ENCODE measurements at regions not wholly inside any gene's neighbourhood (a gene's known extent, or its start where the extent isn't known, plus 50 kb on each side); places are given as distances from the start of the nearest gene placed in this dataset.

DNA sequence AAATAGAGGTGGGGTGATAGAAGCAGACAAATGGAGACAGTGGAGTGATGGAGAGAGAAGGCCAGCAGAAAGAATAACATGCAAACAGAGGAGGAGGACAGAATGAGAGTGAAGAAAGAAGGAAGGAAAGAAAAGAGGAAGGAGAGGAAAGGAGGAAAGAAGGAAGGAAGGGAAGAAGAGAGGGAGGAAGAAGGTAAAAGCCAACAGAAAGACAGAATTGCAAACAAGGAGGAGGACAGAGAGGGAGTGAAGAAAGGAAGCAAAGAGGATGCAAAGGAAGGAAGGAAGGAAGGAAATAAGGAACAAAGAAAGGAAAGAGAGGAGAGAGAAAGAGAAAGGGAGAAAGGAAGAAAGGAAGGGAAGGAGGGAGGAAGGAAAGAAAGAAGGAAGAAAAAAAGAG is 444.0 kb downstream of the IRS1 start:
- Histone ChIP-seq H3K27ac (ENCODE audit: insufficient read length, low read depth, low read length) (no peak overlapping the region), H3K4ac (ENCODE audit: low read depth, low read length) (no peak overlapping the region), H2BK5ac (ENCODE audit: insufficient read length, low read length) (no peak overlapping the region), H3K27me3 (ENCODE audit: insufficient read depth, low read length) (no peaks in the 10 kb centered on the region), H2BK15ac (ENCODE audit: low read depth, low read length) (no peak overlapping the region), H2AFZ (ENCODE audit: low read length) (no peak overlapping the region), H2AK5ac (ENCODE audit: insufficient read length, low read length) (no peak overlapping the region), H3K9ac (ENCODE audit: extremely low read depth, insufficient read length, low read length) (no peak overlapping the region), H3K79me1 (ENCODE audit: insufficient read depth, low read depth, low read length, poor library complexity, severe bottlenecking) (no peaks in the 10 kb centered on the region), H4K20me1 (ENCODE audit: control insufficient read depth, insufficient read depth, insufficient read length) (no peaks in the 10 kb centered on the region), H3K56ac (ENCODE audit: insufficient read length, low read depth, low read length) (no peak overlapping the region), H2BK20ac (ENCODE audit: low read depth, low read length, poor library complexity, severe bottlenecking) (no peak overlapping the region), H3K18ac (ENCODE audit: insufficient read length, low read depth, low read length) (no peak overlapping the region), H3K79me2 (ENCODE audit: insufficient read depth, low read length) (no peaks in the 10 kb centered on the region), H4K91ac (ENCODE audit: insufficient read length, low read depth, low read length) (no peak overlapping the region), H3K23ac (ENCODE audit: insufficient read length, low read depth, low read length) (no peak overlapping the region), H3K4me2 (ENCODE audit: insufficient read depth, insufficient read length, low read length) (no peak overlapping the region), H4K5ac (ENCODE audit: insufficient read length, low read depth, low read length) (no peak overlapping the region), H3K4me1 (ENCODE audit: insufficient read depth, low read length) (0 out of 2 replicates have a peak, but pooled peaks cover 2% of the 10 kb centered on the region), H2BK120ac (ENCODE audit: low read depth, low read length, poor library complexity, severe bottlenecking) (no peak overlapping the region), H3T11ph (ENCODE audit: low read length) (no peak overlapping the region), H3K23me2 (ENCODE audit: insufficient read length, low read depth, low read length, poor library complexity, severe bottlenecking) (no peaks in the 10 kb centered on the region), H2BK12ac (ENCODE audit: insufficient read length, low read depth, low read length) (no peak overlapping the region), H4K8ac (replicated peaks; ENCODE audit: insufficient read length, low read depth, low read length) (no peak overlapping the region), H3K14ac (ENCODE audit: insufficient read depth, low read length) (no peak overlapping the region), H3K9me3 (ENCODE audit: control insufficient read depth, low read depth, low read length) (no peaks in the 10 kb centered on the region)
- no peak for DNase-seq
- Mint-ChIP-seq H3K27ac (peak overlapping the region in 1 of 3 experiments; percentile 14; a peak in 1 of 7 replicates), H3K36me3 (ENCODE audit: insufficient read depth in 1 of 3, low read depth in 3 of 3) (no peaks in the 10 kb centered on the region), H3K27me3 (ENCODE audit: low read depth) (no peaks in the 10 kb centered on the region; the same call in 1 of the 2 replicates), H3K9me3 (no peaks in the 10 kb centered on the region), H3K4me3 (no peak overlapping the region), H3K4me1 (peaks cover 3 to 9% of the 10 kb centered on the region in 2 experiments; a peak in 1 of 4 replicates)
- TF ChIP-seq, protein P1, sequence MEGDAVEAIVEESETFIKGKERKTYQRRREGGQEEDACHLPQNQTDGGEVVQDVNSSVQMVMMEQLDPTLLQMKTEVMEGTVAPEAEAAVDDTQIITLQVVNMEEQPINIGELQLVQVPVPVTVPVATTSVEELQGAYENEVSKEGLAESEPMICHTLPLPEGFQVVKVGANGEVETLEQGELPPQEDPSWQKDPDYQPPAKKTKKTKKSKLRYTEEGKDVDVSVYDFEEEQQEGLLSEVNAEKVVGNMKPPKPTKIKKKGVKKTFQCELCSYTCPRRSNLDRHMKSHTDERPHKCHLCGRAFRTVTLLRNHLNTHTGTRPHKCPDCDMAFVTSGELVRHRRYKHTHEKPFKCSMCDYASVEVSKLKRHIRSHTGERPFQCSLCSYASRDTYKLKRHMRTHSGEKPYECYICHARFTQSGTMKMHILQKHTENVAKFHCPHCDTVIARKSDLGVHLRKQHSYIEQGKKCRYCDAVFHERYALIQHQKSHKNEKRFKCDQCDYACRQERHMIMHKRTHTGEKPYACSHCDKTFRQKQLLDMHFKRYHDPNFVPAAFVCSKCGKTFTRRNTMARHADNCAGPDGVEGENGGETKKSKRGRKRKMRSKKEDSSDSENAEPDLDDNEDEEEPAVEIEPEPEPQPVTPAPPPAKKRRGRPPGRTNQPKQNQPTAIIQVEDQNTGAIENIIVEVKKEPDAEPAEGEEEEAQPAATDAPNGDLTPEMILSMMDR (conservative IDR thresholded peaks at IDR 0.05), result no peak

All from H9 (cell line).